ENCODE measurements at regions not wholly inside any gene's neighbourhood (a gene's known extent, or its start where the extent isn't known, plus 50 kb on each side); places are given as distances from the start of the nearest gene placed in this dataset.
"Not testable (repeated sequence)": the region's sequence is repeated elsewhere in the genome, so short reads cannot be mapped to it uniquely, and the experiment has no call there.

DNA sequence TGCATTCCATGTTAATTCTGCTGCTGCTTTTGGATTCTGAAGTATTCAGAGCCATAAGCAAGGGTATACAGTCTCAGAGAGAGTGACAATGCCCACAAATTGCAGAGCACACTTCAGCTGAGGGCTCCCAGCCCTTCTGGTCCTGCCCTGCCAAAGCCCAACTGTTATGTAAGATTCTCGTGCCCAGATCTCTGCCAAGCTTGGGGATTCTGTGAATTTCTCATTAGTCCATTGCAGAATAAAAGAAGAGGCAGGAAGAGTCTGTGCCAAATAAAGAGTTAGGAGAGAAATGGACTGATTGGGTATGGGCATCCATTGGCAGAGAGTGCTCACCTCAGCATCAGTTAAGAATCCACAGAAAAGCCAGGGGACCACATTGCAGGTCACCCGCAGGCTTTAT is 112.0 kb upstream of the PNPT1 start:
- no peak for ATAC-seq
- intact Hi-C loops (cut with DNase I; ENCODE audit: low total_unique reads), result no loop called here
- no peak for DNase-seq
- H3K4me1 ChIP-seq, result peaks cover 0 to 4% of the 10 kb centered on the region in 2 donors
- H3K9me3 ChIP-seq, result no peaks in the 10 kb centered on the region
- no peaks in the 10 kb centered on the region for H3K27me3 ChIP-seq
- H3K4me3 ChIP-seq, result no peak overlapping the region
- in situ Hi-C loops (cut with MboI; ENCODE audit: low sequenced_read_pairs in 4 of 4), result no loop called here
- TF ChIP-seq, protein P1, sequence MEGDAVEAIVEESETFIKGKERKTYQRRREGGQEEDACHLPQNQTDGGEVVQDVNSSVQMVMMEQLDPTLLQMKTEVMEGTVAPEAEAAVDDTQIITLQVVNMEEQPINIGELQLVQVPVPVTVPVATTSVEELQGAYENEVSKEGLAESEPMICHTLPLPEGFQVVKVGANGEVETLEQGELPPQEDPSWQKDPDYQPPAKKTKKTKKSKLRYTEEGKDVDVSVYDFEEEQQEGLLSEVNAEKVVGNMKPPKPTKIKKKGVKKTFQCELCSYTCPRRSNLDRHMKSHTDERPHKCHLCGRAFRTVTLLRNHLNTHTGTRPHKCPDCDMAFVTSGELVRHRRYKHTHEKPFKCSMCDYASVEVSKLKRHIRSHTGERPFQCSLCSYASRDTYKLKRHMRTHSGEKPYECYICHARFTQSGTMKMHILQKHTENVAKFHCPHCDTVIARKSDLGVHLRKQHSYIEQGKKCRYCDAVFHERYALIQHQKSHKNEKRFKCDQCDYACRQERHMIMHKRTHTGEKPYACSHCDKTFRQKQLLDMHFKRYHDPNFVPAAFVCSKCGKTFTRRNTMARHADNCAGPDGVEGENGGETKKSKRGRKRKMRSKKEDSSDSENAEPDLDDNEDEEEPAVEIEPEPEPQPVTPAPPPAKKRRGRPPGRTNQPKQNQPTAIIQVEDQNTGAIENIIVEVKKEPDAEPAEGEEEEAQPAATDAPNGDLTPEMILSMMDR (IDR thresholded peaks at IDR 0.05 in 4 of 5, conservative IDR thresholded peaks at IDR 0.05 in 1 of 5), result no peak
- TF ChIP-seq POLR2A (IDR thresholded peaks at IDR 0.05), result no peak
- no peak overlapping the region for H3K27ac ChIP-seq
- no peaks in the 10 kb centered on the region for H3K36me3 ChIP-seq

DNA sequence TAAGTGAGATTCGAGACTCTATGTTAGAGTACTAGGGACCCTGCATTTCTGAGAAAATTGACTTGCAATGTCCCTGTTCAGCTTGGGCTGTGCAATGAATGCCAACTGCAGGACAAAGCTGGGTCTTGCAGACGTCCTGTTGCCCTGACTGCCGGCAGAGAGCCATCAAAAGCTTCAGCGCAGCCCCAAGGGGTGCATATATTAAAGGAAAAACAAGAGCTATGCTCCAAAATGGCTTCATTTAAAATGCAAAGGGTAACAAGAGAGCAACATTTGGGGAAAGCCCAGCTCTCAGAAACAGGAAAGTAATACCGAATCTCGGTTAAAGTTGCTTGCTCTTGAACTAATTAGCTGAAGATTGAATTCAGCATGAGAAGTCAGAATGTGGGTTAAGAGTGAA is 110.9 kb upstream of the PNPT1 start:
- Histone ChIP-seq H3K36me3 (no peaks in the 10 kb centered on the region), H3K27ac (no peak overlapping the region), H3K4me3 (no peak overlapping the region), H3K27me3 (no peaks in the 10 kb centered on the region), H3K9me3 (no peaks in the 10 kb centered on the region), H3K4me1 (peaks cover 0 to 3% of the 10 kb centered on the region in 2 donors)
- in situ Hi-C loops (cut with MboI; ENCODE audit: low sequenced_read_pairs in 4 of 4), result no loop called here
- no peak for DNase-seq
- intact Hi-C loops (cut with DNase I; ENCODE audit: low total_unique reads), result no loop called here
- no peak for ATAC-seq
- TF ChIP-seq, protein P1 (IDR thresholded peaks at IDR 0.05 in 4 of 5, conservative IDR thresholded peaks at IDR 0.05 in 1 of 5), result no peak
- TF ChIP-seq POLR2A (IDR thresholded peaks at IDR 0.05), result no peak

DNA sequence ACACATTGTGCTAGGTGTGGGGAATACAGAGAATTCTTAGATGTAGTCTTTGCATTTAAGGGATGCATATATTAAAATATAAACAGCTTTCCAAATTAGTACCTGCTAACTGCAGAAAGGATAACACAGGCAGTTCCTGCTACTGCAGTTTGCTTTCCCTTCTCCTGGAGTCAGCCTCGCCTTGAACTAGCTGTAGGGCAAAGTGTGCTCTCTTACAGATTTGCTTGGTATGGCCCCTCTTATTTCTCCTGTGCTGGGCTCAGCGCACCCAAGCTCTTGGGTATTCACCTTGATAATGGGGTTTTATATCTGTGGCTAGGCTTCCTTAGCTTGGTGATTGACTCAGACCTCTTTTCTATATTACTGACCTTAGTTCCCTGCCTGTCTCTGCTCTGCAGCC is 108.4 kb upstream of the PNPT1 start:
- Histone ChIP-seq H3K27ac (no peak overlapping the region), H3K36me3 (no peaks in the 10 kb centered on the region), H3K9me3 (no peaks in the 10 kb centered on the region), H3K4me1 (no peaks in the 10 kb centered on the region), H3K4me3 (no peak overlapping the region), H3K27me3 (no peaks in the 10 kb centered on the region)
- no peak for ATAC-seq
- intact Hi-C loops (cut with DNase I; ENCODE audit: low total_unique reads), result no loop called here
- in situ Hi-C loops (cut with MboI; ENCODE audit: low sequenced_read_pairs in 4 of 4), result no loop called here
- no peak for DNase-seq
- no peak for TF ChIP-seq POLR2A (IDR thresholded peaks at IDR 0.05)
- TF ChIP-seq, protein P1 (IDR thresholded peaks at IDR 0.05 in 4 of 5, conservative IDR thresholded peaks at IDR 0.05 in 1 of 5), result no peak

DNA sequence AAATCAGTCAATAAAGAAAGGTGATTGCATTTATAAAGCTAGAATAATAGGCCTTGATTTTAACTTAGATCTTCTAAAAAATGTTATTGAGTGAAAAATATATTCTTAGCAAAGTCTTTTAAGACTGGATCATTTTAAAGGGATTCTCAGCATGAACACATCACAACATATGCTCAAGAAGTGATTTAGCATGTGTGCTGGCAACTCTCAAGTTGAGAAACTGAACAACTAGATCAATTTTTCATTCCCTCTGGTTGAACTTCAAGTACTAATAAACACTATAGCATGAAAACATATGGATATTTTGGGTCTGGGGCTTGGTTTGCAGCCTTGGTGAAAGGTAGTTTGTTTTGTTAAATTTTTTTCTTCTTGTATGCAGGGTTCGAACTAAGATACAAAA is 107.8 kb upstream of the PNPT1 start:
- Histone ChIP-seq H3K27me3 (no peaks in the 10 kb centered on the region), H3K4me3 (no peak overlapping the region), H3K27ac (no peak overlapping the region), H3K36me3 (no peaks in the 10 kb centered on the region), H3K4me1 (no peaks in the 10 kb centered on the region), H3K9me3 (no peaks in the 10 kb centered on the region)
- TF ChIP-seq POLR2A (IDR thresholded peaks at IDR 0.05), result no peak
- TF ChIP-seq, protein P1 (IDR thresholded peaks at IDR 0.05 in 4 of 5, conservative IDR thresholded peaks at IDR 0.05 in 1 of 5), result no peak
- intact Hi-C loops (cut with DNase I; ENCODE audit: low total_unique reads) (no loop called here), in situ Hi-C loops (cut with MboI; ENCODE audit: low sequenced_read_pairs in 4 of 4) (no loop called here)
- DNase-seq, result no peak
- ATAC-seq, result no peak

DNA sequence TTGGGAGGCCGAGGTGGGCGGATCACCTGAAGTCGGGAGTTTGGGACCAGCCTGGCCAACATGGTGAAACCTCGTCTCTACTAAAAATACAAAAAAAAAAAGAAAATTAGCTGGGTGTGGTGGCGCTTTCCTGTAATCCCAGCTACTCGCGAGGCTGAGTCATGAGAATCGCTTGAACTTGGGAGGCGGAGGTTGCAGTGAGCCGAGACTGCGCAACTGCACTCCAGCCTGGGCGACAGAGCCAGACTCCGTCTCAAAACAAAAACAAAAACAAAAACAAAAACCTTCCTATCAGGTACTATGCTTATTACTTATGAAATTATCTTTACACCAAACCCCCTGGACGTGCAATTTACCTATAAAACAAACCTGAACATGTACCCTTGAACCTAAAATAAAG is 106.0 kb upstream of the PNPT1 start:
- H3K27me3 ChIP-seq; in situ Hi-C loops (cut with MboI; ENCODE audit: low sequenced_read_pairs in 4 of 4); DNase-seq; H3K36me3 ChIP-seq; H3K4me1 ChIP-seq; H3K9me3 ChIP-seq; ATAC-seq; intact Hi-C loops (cut with DNase I; ENCODE audit: low total_unique reads); H3K4me3 ChIP-seq; H3K27ac ChIP-seq: not testable (repeated sequence)

All from gastrocnemius medialis (tissue), 4 donors.